ENCODE measurements at regions not wholly inside any gene's neighbourhood (a gene's known extent, or its start where the extent isn't known, plus 50 kb on each side); places are given as distances from the start of the nearest gene placed in this dataset.

- DNase-seq (ENCODE audit: low read depth in 4 of 4, low spot score in 3 of 4), result no peak
Measured at GRCh38 chr5:82354543-82354942, 76.4 kb upstream of the RPS23 start.

DNA sequence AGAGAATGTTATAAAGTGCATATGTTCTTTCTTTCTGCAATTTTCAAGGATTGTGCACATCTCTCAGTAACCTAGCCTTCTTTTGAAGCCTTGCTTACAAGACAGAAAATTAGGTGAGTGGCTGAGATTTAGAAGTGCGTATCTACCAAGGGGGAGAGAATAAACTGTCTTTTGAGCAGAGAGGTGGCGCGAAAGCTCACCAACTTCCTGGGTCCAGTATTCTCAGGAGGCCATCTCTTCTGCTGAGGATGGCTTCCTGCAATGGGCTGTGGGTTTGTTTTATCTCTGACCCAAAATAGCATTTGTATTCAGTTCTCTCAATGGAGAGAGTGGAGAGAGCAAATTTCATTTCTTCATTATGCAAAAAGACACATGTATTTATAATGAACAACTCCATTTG is 75.4 kb upstream of the RPS23 start:
- DNase-seq (ENCODE audit: low read depth in 4 of 4, low spot score in 3 of 4), result no peak

- DNase-seq (ENCODE audit: low read depth in 4 of 4, low spot score in 3 of 4), result no peak
Measured at GRCh38 chr5:82352146-82352791, 74.1 kb upstream of the RPS23 start.

DNA sequence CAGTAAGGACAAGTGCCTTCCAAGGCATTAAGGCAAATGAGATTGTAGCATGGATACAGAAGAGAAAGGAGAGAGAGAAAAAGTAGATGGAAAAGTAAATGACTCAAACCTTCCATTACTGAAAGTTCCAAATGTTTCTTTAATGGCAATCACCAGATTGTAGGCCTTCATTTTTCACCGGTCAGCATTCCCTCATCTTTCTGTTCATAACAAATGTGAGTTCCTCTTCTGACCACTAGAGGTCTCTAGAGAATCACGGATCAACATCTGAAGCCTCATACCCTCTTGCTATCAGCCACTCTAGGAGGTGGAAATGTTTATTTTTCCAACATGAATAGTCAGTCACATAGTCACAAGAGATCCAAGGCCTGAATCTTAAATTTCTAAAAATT is 73.6 kb upstream of the RPS23 start:
- peak in 2 of 4 donors; percentile 59 to 63 for DNase-seq (ENCODE audit: low read depth in 4 of 4, low spot score in 3 of 4)

DNA sequence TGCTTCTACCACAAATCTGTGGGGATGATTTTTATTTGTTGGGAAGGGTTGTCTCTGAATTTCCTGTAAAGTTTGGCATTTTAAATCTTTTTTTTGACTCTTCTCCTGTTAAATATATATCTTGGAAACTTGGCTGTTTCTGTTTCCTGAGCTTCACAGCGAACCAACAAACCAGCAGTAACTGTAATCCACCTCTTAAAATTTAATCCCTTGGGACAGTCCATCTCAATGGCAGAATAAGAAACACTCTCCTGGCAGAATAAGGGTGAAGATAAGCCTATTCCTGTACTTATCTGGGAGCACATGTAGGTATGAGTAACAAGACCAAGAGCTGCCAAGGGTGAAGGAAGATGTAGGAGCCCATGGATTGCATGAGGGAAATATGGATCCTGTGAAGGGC is 73.1 kb upstream of the RPS23 start:
- DNase-seq (ENCODE audit: low read depth in 4 of 4, low spot score in 3 of 4), result no peak

GRCh38 chr5:82349652-82350051 is 71.5 kb upstream of the RPS23 start:
- DNase-seq (ENCODE audit: low read depth in 4 of 4, low spot score in 3 of 4), result no peak

DNA sequence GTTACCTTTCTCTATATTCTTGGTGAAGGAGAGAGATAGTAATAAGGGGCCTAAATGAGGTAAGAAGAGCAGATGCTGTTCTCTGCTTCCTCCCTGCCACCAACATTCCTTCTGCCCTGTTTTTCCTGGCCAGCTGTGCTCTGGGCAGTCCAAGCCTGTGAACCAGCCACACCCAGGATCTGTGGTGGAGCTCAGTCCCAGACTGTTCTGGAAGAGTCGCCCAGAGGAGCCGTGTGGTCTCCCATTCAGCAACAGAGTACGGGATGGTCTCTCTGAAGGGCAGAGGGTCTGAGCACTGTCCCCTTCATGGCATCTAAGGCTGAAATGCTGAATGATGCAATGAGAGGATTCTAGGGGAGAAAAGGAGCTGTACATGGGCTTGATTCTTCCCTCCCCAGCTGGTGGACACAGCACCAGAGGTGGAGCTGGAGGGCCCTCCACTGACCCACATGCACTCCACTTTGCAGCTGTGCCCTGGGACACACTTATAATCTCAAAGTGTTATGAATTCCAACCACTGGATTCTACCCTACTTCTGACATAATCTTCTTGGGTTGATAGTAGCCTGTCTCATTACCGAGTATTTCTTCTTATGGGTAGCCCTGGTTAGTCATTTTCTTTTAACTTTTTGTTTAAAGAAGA is 70.8 kb upstream of the RPS23 start:
- no peak for DNase-seq (ENCODE audit: low read depth in 4 of 4, low spot score in 3 of 4)

DNA sequence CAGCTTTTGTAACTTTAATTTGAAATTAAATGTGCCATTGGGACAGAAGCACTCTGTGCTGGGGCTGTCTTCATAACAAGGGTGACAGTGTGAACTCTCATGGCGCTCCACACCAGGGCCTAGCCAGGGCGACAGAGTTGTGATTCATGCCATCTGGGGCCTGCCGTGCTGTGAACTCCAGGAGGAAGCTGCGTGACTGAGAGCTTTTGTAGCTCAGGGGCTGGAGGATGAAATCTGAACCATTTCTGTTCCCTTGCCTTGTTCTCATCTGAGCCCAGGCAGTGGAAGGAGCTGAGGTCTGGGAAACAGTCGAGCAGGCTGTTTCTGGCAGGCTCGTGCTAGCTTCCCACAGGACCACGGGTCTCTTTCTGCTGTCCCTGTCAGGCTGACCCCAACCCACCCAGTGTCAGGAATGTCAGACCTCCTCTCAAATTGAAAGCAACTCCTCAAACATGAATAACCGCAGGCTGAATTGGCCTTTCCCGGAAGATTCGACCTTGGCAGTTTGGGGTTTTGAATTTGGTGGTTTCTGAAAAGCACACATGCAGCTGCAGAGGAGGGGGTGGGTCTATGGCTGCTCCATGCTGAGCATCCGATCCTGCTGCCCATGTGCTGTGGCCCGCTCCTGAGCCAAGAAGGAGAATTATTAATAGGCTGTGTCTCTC is 69.2 kb upstream of the RPS23 start:
- DNase-seq (ENCODE audit: low read depth in 4 of 4, low spot score in 3 of 4), result no peak

GRCh38 chr5:82346399-82347165 is 68.4 kb upstream of the RPS23 start:
- no peak for DNase-seq (ENCODE audit: low read depth in 4 of 4, low spot score in 3 of 4)

DNA sequence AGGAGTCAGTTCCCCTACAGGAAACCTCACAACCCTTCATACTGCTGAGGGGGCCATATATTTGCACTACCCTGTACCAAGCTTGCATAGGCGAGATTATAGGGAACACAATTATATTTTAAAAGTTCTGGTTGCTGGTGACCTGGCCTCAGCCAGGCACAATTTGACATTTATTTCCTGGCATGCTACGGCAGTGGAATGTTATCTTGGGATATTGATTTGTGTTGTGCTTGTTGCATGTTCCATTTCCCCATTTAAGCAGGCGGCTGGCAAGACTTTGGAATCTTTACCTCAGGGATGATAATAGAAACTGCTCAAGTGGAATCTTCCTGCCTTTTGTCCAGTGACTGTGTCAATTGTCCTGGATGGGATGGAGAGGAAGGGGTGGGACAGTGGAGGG is 67.0 kb upstream of the RPS23 start:
- no peak for DNase-seq (ENCODE audit: low read depth in 4 of 4, low spot score in 3 of 4)

DNA sequence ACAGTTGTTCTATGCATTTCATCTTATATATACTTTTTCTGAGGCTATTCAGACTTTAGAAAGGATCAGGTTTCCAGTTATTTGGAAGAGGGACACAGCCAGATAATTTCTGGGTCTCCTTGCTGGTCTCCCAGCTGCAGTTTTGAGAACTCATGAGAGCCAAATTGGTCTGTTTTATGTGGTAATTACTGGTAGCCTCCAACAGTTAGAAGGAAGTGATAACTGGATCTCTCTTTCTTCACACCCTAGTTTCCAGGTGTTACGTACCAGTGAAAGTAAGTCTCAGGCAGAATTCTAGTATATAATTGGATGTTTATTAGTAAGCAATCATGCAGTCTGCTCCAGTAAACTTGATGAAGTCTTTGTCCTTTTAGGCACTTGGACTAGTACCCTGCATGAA is 63.2 kb upstream of the RPS23 start:
- no peak for DNase-seq (ENCODE audit: low read depth in 4 of 4, low spot score in 3 of 4)

DNA sequence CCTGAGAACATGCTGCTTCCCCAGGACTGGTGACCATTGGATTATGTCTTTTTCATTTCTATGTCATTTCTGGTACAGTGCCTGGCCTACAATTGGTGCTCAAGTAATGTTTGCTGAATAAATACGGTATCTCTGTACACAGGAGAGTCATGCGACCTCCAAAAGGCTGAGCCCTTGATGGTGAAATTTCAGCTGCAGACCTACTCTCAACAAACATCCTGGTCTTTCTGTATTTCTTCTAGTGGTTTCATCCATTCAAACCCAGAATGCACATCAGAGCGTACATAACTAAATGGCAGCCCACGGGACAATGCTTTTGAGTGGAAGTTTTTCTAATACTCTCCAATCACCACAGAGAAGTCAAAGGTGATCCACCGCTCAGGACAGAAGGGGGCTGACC is 62.6 kb upstream of the RPS23 start:
- DNase-seq (ENCODE audit: low read depth in 4 of 4, low spot score in 3 of 4), result no peak

- no peak for DNase-seq (ENCODE audit: low read depth in 4 of 4, low spot score in 3 of 4)
Measured at GRCh38 chr5:82339792-82340191, 61.6 kb upstream of the RPS23 start.

- no peak for DNase-seq (ENCODE audit: low read depth in 4 of 4, low spot score in 3 of 4)
Measured at GRCh38 chr5:82338771-82339373, 60.7 kb upstream of the RPS23 start.

GRCh38 chr5:82336959-82337351 is 58.8 kb upstream of the RPS23 start:
- DNase-seq (ENCODE audit: low read depth in 4 of 4, low spot score in 3 of 4), result no peak

DNA sequence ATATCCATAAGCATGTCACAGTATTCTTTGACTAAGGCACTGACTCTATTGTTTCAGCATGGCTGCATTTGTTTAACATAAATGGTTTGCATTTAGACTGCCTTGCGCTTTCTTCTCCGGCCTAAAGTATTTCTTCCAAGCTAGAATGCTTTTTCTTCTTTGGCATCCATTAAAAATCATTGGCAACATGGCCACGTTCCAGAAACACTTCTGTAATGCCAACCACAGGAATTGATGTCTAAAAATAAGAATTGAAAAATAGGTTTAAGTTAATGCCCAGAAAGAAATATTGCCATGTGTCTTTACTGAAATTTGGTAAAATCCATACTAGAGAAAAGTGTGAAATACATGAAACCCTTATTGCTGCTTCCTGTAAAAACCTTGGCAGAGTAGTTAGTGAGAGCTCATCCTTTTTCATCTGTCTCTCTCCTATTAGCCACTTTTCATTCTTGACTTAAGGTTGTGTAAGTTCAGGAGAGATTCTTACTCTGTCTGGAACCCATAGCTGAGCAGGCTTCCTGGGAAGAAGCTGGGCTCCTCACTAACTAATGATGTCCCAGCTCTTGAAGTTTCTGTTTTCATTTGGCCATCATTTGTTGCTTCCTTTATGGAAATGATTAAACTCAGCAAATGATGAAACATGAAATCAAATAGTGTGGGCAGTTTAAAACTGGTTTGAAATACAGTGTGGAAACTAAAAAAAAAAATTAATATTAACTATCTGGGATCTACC is 58.2 kb upstream of the RPS23 start:
- DNase-seq (ENCODE audit: low read depth in 4 of 4, low spot score in 3 of 4), result no peak

DNA sequence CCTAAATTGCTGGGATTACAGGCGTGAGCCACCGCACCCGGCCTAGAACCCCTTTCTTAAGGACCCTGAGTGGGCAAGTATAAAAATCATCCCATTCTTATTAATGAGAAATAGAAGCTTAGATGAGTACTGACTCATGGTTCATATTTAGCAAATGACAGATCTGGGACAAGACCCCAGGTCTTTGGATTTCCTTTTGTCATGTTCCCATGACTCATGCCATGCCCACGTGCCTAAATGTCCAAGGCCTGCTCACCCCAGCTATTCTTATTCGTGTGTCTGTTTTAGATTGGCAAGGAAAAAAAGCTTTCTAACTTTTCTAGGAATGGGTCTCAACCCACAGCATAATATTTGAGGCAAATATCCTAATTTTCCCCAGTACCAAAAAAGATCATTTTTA is 57.7 kb upstream of the RPS23 start:
- DNase-seq (ENCODE audit: low read depth in 4 of 4, low spot score in 3 of 4), result no peak

- no peak for DNase-seq (ENCODE audit: low read depth in 4 of 4, low spot score in 3 of 4)
Measured at GRCh38 chr5:82334856-82335255, 56.7 kb upstream of the RPS23 start.

DNA sequence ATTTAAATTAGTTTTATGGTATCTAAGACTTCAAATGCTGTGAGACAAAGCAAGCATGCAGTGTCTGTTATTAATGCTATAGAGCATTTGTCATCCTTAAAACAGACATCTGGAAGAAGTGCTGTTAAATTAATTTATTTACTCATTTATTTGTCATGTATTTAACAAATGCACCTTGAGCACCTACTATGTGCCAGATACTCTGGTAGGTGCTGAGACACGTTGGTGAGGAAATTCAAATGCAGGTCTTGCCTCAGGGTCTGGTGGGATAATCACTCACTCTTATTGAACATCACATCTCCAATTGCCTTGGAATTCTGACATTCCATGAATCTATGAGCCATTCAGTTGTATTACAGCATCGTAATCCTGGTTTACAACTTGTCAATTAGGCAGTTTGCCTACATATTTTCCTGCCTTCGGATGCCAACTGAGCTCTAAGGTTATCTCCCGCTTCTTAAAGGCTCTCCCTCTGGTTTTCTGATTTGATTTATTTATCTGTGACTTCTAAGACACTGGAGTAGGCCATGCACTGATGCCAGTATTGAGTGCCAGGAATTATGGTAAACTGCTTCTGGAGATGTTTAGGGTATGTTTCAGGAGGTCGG is 56.0 kb upstream of the RPS23 start:
- DNase-seq (ENCODE audit: low read depth in 4 of 4, low spot score in 3 of 4), result no peak

All from right renal pelvis (tissue), 4 donors.